ENCODE measurements at regions not wholly inside any gene's neighbourhood (a gene's known extent, or its start where the extent isn't known, plus 50 kb on each side); places are given as distances from the start of the nearest gene placed in this dataset.

DNA sequence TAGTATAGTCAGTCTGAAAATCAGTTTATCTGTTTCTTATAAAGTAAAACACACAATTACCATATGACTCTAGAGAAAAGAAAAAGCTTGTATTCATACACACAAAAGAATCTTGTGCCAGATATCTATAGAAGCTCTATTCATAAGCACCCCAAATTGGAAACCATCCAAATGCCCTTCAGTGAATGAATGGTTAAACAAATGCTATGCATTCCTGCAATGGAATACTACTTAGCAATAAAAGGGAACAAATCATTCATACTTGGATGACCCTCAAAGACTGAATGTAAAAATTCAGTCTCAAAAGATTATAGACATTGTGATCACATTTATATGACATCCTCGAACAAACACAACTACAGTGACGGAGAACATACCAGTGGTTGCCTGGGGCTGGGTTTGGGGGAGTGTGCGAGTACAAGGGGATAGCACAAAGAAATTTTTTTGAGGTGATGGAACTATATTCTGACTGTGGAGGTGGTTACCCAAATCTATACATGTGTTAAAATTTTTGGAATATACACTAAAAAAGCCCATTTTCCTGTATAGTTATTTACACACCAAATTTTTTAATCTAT, 680.6 kb downstream of the NTRK3 start:
- no peaks in the 10 kb centered on the region for H3K4me1 ChIP-seq (ENCODE audit: insufficient read depth, low read length, poor library complexity, severe bottlenecking)
- intact Hi-C loops (cut with micrococcal nuclease; ENCODE audit: unreplicated experiment): no loop called here
- H3K36me3 ChIP-seq (ENCODE audit: insufficient read depth, low read length, poor library complexity, severe bottlenecking): no peaks in the 10 kb centered on the region
- DNase-seq (ENCODE audit: low spot score): no peak
- no peak overlapping the region for H3K4me3 ChIP-seq (ENCODE audit: low read depth, low read length, poor library complexity, severe bottlenecking)
- no TSS peak for BruUV-seq (replicated peaks)
- POLR2A ChIA-PET (ENCODE audit: low non-redundant PET): no interaction called here
- H3K9me3 ChIP-seq (ENCODE audit: low read depth, low read length, poor library complexity, severe bottlenecking): no peaks in the 10 kb centered on the region
- CTCF ChIA-PET: no interaction called here
- no peaks in the 10 kb centered on the region for H3K27me3 ChIP-seq (replicated peaks; ENCODE audit: insufficient read depth, low read depth, low read length, poor library complexity)
- no peak for TF ChIP-seq EZH2 (IDR thresholded peaks at IDR 0.05; ENCODE audit: borderline replicate concordance, low read depth, low read length, poor library complexity, severe bottlenecking)
- TF ChIP-seq, protein P1, sequence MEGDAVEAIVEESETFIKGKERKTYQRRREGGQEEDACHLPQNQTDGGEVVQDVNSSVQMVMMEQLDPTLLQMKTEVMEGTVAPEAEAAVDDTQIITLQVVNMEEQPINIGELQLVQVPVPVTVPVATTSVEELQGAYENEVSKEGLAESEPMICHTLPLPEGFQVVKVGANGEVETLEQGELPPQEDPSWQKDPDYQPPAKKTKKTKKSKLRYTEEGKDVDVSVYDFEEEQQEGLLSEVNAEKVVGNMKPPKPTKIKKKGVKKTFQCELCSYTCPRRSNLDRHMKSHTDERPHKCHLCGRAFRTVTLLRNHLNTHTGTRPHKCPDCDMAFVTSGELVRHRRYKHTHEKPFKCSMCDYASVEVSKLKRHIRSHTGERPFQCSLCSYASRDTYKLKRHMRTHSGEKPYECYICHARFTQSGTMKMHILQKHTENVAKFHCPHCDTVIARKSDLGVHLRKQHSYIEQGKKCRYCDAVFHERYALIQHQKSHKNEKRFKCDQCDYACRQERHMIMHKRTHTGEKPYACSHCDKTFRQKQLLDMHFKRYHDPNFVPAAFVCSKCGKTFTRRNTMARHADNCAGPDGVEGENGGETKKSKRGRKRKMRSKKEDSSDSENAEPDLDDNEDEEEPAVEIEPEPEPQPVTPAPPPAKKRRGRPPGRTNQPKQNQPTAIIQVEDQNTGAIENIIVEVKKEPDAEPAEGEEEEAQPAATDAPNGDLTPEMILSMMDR (conservative IDR thresholded peaks at IDR 0.05; ENCODE audit: low read depth, low read length): no peak
- H3K27ac ChIP-seq (ENCODE audit: low read depth, low read length, poor library complexity, severe bottlenecking): no peak overlapping the region

DNA sequence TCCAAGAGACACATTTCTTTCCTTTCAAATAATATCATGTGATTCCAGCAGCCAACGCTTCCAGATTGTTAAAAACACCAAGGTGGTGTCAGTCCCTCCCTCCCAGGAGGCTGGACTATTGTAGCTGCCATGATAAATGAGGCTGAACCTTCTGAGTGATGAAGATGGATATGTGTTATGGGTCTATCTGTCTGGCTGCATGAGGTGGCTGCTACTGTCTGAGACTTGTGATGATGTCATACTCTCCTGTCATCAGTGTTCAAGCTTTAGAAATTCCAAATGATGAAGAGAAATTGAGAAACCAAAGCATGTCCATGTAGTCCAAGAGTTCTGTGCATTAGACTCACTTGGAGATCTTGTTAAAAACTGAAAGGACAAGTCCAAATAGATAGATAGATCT, 683.0 kb downstream of the NTRK3 start:
- POLR2A ChIA-PET (ENCODE audit: low non-redundant PET): no interaction called here
- no peak for DNase-seq (ENCODE audit: low spot score)
- Histone ChIP-seq H3K4me3 (ENCODE audit: low read depth, low read length, poor library complexity, severe bottlenecking) (no peak overlapping the region), H3K27me3 (replicated peaks; ENCODE audit: insufficient read depth, low read depth, low read length, poor library complexity) (no peaks in the 10 kb centered on the region), H3K36me3 (ENCODE audit: insufficient read depth, low read length, poor library complexity, severe bottlenecking) (no peaks in the 10 kb centered on the region), H3K27ac (ENCODE audit: low read depth, low read length, poor library complexity, severe bottlenecking) (no peak overlapping the region), H3K9me3 (ENCODE audit: low read depth, low read length, poor library complexity, severe bottlenecking) (no peaks in the 10 kb centered on the region), H3K4me1 (ENCODE audit: insufficient read depth, low read length, poor library complexity, severe bottlenecking) (no peaks in the 10 kb centered on the region)
- no TSS peak for BruUV-seq (replicated peaks)
- CTCF ChIA-PET: no interaction called here
- TF ChIP-seq EZH2 (IDR thresholded peaks at IDR 0.05; ENCODE audit: borderline replicate concordance, low read depth, low read length, poor library complexity, severe bottlenecking): no peak
- TF ChIP-seq, protein P1 (conservative IDR thresholded peaks at IDR 0.05; ENCODE audit: low read depth, low read length): no peak
- intact Hi-C loops (cut with micrococcal nuclease; ENCODE audit: unreplicated experiment): no loop called here

DNA sequence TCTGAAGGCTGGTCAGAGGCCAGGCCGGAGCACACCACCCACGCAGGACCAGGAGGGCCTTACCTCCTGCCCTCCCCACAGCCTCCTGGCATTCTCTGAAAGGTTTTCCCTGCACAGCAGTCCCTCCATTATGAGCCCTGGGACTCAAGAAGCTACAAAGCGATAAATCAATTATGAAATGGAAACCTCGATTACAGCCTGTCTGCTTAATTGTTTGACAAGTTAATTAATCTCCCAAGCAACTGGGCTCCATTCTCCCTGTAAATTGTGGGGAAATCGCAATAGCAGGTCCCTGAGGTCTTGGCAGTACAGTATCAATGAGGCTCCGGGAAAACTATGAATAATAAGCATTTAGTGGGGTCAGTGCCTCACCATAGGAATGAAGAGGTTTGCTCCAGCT, 683.5 kb downstream of the NTRK3 start:
- Histone ChIP-seq H3K4me1 (ENCODE audit: insufficient read depth, low read length, poor library complexity, severe bottlenecking) (no peaks in the 10 kb centered on the region), H3K4me3 (ENCODE audit: low read depth, low read length, poor library complexity, severe bottlenecking) (no peak overlapping the region), H3K27ac (ENCODE audit: low read depth, low read length, poor library complexity, severe bottlenecking) (no peak overlapping the region), H3K36me3 (ENCODE audit: insufficient read depth, low read length, poor library complexity, severe bottlenecking) (no peaks in the 10 kb centered on the region), H3K9me3 (ENCODE audit: low read depth, low read length, poor library complexity, severe bottlenecking) (peaks cover 1% of the 10 kb centered on the region), H3K27me3 (replicated peaks; ENCODE audit: insufficient read depth, low read depth, low read length, poor library complexity) (no peaks in the 10 kb centered on the region)
- intact Hi-C loops (cut with micrococcal nuclease; ENCODE audit: unreplicated experiment): no loop called here
- TF ChIP-seq, protein P1 (conservative IDR thresholded peaks at IDR 0.05; ENCODE audit: low read depth, low read length): no peak
- no peak for TF ChIP-seq EZH2 (IDR thresholded peaks at IDR 0.05; ENCODE audit: borderline replicate concordance, low read depth, low read length, poor library complexity, severe bottlenecking)
- no peak for DNase-seq (ENCODE audit: low spot score)
- POLR2A ChIA-PET (ENCODE audit: low non-redundant PET): no interaction called here
- CTCF ChIA-PET: no interaction called here
- BruUV-seq (replicated peaks): no TSS peak

Data from A673 (cell line).